ENCODE measurements at regions not wholly inside any gene's neighbourhood (a gene's known extent, or its start where the extent isn't known, plus 50 kb on each side); places are given as distances from the start of the nearest gene placed in this dataset.

- no peaks in the 10 kb centered on the region for H3K9me3 ChIP-seq
- H3K36me3 ChIP-seq = no peaks in the 10 kb centered on the region
- no peak for DNase-seq
- TF ChIP-seq, protein P1, sequence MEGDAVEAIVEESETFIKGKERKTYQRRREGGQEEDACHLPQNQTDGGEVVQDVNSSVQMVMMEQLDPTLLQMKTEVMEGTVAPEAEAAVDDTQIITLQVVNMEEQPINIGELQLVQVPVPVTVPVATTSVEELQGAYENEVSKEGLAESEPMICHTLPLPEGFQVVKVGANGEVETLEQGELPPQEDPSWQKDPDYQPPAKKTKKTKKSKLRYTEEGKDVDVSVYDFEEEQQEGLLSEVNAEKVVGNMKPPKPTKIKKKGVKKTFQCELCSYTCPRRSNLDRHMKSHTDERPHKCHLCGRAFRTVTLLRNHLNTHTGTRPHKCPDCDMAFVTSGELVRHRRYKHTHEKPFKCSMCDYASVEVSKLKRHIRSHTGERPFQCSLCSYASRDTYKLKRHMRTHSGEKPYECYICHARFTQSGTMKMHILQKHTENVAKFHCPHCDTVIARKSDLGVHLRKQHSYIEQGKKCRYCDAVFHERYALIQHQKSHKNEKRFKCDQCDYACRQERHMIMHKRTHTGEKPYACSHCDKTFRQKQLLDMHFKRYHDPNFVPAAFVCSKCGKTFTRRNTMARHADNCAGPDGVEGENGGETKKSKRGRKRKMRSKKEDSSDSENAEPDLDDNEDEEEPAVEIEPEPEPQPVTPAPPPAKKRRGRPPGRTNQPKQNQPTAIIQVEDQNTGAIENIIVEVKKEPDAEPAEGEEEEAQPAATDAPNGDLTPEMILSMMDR (IDR thresholded peaks at IDR 0.05) = no peak
- no peak for TF ChIP-seq POLR2AphosphoS5 (IDR thresholded peaks at IDR 0.05)
- TF ChIP-seq POLR2A (IDR thresholded peaks at IDR 0.05) = no peak
- no peak for TF ChIP-seq EP300 (IDR thresholded peaks at IDR 0.05)
- H3K4me1 ChIP-seq = no peaks in the 10 kb centered on the region
- WGBS, 5 donors = 63 to 89% (median 75%) methylated on average over 1 of the region's 1 CpG
- no peak overlapping the region for H3K4me3 ChIP-seq
- intact Hi-C loops (cut with DNase I; ENCODE audit: low total_unique reads) = no loop called here
- no peak overlapping the region for H3K27ac ChIP-seq
- H3K27me3 ChIP-seq = no peaks in the 10 kb centered on the region
Measured at GRCh38 chr4:124762956-124763355, 50.4 kb upstream of the ANKRD50 start.
